GM19035 (cell line): ENCODE measurements at regions not wholly inside any gene's neighbourhood (a gene's known extent, or its start where the extent isn't known, plus 50 kb on each side); places are given as distances from the start of the nearest gene placed in this dataset.
"Not testable (repeated sequence)": the region's sequence is repeated elsewhere in the genome, so short reads cannot be mapped to it uniquely, and the experiment has no call there.

Source experiments
- ATAC-seq: cut with Tn5 transposase; IDR thresholded peaks from one replicate; pipeline ENCODE4 v1.9.1; 2021; ENCODE audit not compliant: unreplicated experiment

DNA sequence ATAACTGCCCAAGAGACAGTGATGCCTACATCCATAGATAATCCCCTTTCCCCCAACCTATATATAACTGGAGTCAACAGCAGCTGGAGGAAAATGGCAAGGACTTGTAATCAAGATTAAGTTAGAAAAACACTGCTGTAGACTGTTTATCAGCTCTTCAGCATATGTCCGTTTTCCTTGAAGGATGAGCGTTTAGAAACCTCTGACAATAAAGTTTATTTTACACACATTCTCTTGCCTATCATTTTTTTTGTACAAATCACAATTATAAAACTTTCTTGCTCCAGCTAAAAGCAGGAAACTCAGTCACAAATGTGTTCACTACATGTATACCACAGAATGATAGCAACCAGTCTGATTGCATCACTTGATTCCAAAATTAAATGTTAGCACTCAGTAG lies 50.8 kb downstream of the PPIAL4G start:
- ATAC-seq = not testable (repeated sequence)

DNA sequence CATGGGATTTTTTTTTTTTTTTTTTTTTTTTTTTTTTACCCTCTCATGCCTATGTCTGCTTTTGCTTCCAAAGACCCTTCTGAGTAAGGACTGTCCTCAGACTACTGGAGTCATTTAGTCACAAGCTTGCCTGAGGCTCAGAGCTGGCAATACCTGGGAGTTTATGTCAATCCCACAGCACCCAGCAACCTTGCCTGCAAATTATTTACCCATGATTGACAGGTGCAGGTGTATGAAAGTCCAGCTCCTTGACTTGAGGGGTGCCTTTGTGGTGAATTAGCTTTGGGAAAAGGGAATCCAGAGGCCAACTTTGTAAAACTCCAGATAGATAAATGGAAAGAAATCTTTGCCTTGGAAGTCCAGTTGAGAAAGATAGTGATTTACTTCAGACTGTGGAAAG lies 53.2 kb downstream of the PPIAL4G start:
- not testable (repeated sequence) for ATAC-seq

DNA sequence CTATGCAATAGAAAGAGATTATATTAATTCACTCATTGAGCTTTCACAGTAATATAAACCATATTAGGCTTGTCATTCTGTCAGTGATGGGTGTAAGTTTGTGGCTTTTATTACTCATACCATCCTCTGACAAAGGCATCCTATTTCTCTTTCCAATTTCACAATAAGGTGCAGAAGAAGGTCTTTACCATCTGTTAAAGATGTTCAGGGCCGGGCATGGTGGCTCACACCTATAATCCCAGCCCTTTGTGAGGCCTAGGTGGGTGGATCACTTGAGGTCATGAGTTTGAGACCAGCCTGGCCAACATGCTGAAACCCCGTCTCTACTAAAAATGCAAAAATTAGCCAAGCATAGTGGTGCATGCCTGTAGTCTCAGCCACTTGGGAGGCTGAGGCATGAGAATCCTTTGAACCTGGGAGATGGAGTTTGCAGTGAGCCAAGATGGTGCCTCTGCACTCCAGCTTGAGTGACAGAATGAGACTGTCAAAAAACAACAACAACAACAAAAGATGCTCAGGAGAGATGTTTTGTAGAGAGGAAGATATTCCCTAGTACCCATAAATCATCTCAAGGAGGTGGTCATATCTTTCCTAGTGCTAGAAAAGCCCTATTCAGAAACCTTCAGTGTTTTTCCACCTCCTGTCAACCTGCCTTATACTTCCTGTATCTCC lies 56.0 kb downstream of the PPIAL4G start:
- not testable (repeated sequence) for ATAC-seq

DNA sequence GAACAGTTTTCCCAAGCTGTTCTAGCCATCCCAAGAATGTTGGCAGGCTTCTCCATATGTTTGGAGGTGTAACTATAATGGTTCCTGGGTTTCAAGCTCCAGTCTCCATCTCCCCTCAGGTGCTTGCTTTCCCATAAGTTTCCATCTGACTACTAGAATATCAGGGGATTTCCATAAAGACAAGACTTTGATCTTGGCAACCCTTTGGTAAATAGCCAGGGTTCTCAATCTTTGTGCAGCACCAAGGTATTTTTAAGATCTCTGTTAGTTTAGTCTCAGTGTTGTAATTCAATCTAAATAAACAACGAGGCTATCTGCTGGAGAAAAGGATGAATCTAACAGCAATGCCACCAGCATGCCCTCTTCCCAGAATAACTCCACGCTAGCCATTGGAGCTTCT lies 56.7 kb downstream of the PPIAL4G start:
- not testable (repeated sequence) for ATAC-seq

DNA sequence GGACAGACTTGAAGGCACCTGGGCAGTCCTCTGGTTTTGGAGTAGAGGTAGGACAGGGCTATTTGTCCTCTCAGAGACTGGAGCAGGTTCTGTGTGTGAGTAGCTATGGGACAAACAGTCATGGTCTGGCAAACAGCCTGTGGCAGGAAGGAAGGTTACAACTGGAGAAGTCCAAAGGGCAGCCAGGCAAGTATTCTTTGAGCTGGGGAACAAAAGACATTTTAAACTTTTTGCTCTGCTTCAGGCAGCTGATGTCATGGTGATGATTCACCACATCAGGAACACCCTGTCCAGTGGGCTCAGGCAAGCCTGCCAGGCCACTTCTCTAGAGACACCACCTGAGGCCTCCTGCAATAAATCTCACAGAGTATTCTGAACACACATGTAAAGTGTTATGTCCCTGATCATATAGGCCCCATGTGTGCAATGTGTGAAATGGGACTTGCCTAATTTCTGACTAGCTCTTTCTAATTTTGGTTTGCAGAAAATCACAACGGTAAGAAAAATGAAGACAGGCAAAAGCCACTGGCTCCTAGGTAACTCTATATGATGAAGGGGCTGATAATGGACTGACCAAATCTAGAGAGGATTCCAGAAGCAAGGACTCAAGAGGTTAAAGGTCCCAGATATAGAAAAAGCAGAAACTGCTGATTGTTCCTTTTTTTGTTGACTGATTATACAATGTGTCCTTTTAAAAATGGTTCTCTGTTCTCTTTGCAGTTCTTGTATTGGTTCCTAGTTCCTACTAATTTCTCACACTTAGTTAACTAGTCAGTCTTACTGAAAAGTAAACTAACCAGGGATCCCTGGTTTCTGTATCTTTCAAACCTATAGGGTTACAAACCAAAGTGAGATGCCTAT lies 58.7 kb downstream of the PPIAL4G start:
- not testable (repeated sequence) for ATAC-seq

DNA sequence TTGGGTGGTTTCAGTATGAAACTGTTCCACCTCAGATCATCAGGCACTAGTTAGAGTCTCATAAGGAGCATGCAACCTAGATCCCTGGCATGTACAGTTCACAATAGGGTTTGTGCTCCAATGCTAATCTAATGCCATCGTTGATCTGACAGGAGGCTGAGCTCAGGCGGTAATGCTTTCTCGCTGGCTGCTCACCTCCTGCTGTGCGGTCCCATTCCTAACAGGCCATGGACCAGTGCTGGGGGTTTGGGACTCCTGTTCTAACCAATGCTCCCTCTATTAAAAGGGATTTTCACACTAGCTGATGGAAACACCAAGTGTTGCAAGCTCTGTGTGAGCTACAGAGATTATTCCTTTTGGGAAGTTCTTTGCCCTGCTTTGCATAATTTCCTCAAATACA lies 60.2 kb downstream of the PPIAL4G start:
- not testable (repeated sequence) for ATAC-seq

DNA sequence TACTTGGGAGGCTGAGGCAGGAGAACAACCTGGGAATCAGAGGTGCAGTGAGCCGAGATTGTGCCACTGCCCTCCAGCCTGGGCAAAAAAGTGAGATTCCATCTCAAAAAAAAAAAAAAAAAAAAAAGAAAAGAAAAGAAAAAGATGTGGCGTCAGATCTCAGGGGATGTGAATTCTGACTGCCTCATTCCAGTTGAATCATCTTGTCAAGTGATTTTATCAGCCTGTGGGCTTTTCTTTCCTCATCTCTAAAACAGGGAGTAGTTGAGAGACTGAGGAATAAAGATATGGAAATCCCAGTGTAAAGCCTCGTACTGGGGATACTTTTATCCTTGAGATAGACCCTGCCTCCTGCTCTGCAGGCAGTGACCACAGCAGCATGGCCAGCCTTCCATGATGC lies 65.9 kb downstream of the PPIAL4G start:
- ATAC-seq = not testable (repeated sequence)

DNA sequence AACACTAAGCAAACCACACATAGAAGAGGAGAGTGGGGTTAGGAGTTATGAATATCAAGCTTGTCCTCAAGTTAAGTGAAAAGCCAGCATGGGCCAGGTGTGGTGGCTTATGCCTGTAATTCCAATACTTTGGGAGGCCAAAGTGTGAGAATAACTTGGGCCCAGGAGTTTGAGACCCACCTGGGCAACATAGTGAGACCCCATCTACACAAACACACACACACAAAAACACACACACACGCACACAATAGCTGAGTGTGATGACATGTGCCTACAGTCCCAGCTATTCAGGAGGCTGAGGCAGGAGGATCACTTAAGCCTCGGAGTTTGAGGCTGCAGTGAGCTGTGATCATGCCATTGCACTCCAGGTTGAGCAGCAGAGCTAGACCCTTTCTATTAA lies 69.7 kb downstream of the PPIAL4G start:
- ATAC-seq = not testable (repeated sequence)

DNA sequence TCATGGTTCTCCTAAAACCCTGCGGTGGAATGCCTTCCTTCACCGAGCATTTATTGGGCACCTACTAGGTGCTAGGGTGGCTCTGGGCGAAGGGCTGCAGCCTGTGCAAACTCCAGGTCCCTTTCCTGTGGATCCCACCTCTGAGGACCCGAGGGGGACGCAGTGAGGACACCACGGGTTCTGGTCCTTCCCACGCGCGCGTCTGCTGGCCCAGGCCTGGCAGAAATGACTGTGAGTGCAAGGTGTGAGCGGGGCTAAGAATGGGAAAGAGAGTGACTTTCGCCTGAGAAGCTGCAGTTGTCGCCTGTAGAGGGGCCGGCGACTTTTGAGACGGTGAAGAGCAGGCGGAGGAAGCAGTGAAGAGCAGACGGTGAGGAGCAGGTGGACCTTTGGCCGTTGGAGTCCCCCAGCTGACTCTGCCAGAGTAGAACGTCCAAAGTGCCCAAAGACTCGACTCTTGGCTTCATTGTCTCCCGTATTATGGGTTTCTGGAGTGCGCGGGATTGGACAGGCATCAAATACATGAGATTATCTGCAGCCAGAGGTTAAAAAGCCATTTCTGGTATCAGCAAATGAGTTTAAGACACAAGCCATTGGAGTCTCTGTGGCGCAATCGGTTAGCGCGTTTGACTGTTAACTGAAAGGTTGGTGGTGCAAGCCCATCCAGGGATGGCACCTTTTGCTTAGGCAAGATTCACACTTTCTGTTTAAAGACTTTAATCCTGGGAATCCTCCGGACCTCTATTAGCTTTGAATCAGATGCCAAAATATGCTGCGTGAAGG lies 78.1 kb downstream of the PPIAL4G start:
- ATAC-seq = not testable (repeated sequence)

DNA sequence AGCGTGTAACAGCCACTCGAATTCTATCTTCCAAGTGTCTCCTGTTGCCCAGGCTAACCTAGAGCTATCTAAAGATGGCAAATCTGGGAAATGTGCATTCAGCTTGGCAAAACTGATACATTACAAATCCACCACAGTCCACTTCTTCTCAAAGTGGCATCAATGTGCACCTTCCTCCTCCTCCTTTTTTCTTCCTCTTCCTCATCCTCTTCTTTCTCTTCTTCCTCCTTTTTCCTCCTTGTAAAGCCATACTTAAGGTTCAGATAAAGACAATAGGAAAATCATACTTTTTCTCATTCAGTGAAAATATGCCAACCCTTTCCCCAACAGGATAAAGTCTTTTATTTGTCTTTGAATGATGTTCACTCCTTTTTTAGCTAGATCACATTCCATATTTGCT lies 79.2 kb downstream of the PPIAL4G start:
- not testable (repeated sequence) for ATAC-seq

DNA sequence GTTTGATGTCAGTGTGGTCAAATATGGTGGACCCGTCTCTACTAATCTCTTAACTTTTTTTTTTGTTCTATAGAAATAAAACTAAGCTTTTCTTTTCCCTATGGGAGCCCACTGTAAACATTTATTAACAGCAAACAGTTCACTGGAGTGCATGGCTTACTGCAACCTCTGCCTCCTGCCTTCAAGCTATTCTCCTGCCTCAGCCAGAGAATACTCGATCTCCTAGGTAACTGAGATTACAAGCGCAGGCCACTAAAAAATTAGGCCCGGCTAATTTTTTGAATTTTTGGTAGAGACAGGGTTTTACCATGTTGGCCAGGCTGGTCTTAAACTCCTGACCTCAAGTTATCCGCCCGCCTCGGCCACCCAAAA lies 80.0 kb downstream of the PPIAL4G start:
- ATAC-seq = not testable (repeated sequence)

DNA sequence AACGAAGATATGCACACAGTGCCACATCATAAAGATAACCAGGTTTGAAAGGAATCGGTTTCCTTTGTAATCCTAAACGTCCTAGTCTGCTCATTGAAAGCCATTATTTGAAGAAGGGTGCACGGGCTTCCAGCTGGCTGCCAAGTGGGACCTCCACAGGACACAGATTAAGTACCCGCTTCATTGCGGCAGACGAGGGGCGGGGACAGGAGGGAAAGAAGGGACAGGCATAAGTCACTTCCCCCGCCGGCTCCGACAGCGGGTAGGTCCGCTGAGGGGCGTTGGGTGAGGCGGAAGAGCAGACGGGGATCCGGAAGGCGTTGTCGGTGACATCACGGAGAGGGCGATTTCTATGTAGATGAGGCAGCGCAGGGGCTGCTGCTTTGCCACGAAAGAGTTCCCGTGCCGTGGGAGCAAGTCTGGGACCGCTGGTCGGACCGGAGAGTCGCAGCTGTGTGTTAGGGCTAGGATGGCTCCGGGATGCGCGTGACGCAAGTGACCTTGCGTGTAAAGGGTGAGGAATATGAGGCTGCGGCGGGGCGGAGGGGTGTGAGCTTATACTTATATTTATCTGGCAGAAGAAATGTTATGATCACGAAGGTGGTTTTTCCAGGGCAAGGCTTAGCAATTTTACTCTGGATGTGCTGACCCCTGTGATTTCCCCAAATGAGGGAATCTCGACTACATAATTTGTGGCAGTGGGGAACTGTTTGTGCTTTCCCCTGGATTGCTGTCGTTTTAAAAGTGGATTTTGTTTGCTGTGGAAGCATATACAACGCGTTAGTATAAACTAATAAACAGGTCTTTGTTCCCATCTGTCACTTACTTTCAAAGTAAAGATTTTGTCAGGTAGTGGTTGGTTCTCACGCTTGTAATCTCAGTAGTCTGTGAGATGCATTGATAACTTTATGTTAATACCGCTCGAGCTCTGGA lies 80.7 kb downstream of the PPIAL4G start:
- ATAC-seq = peak; percentile 85

DNA sequence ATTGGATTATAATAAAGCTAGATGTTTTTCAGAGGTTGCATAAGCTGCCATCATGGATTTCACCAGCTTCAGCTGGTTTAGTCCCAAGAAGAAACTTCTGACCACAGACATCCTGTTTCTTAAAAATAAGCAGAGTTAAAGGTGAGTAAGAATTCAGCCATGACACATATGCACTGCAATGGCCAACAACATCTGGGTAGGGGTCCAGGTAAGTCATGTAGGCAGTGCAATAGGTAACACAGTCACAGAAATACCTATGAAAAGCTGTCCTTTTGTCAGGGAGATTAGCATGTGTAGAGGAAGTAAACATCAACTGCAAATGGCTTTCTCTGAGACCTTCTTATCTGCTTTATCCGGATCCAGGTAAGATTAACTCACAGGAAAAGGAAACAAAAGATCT lies 85.6 kb downstream of the PPIAL4G start:
- not testable (repeated sequence) for ATAC-seq

DNA sequence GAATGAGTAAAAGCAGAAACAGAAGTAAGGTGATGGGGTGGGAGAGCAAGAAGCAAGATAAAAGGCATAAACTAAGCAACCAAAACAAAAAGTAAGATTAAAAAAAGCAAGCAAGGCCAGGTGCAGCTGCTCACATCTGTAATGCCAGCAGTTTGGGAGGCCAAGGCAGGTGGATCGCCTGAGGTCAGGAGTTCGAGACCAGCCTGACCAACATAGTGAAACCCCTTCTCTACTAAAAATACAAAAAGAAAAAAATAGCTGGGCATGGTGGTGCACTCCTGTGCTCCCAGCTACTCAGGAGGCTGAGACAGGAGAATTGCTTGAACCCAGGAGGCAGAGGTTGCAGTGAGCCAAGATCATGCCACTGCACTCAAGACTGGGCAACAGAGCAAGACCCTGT lies 90.6 kb downstream of the PPIAL4G start:
- ATAC-seq = not testable (repeated sequence)

DNA sequence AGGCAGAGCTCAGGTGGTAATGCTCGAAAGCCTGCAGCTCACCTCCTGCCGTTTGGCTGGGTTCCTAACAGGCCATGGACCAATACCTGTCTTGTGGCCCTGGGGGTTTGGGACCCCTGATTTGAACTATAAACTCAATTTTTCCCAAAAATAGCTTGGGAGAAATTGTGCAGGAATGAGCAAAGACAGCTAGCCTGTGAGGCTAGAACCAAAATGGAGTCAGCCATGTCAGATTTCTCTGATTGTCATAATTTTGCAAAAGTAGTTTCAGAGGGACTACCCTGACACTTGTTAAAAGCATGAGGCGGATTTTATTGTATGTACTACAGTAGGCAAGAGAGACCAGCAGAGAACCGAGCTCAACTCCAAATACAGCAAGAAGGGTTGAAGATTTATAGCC lies 91.8 kb downstream of the PPIAL4G start:
- ATAC-seq = not testable (repeated sequence)

DNA sequence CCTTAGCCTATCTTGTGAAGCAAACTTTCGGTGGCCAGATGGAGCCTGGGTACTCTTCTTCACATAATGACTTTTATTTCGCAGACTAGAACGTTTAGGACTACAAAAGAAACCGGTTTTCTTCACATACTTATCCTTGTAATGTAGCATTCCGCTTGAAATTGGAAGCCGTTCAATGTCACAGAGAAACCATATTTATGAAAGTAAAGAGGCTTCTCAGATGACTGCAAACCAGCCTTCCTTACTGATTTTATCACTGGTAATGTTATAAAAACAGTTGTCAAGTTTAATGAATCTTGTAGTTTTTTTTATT lies 94.1 kb downstream of the PPIAL4G start:
- ATAC-seq = no peak

DNA sequence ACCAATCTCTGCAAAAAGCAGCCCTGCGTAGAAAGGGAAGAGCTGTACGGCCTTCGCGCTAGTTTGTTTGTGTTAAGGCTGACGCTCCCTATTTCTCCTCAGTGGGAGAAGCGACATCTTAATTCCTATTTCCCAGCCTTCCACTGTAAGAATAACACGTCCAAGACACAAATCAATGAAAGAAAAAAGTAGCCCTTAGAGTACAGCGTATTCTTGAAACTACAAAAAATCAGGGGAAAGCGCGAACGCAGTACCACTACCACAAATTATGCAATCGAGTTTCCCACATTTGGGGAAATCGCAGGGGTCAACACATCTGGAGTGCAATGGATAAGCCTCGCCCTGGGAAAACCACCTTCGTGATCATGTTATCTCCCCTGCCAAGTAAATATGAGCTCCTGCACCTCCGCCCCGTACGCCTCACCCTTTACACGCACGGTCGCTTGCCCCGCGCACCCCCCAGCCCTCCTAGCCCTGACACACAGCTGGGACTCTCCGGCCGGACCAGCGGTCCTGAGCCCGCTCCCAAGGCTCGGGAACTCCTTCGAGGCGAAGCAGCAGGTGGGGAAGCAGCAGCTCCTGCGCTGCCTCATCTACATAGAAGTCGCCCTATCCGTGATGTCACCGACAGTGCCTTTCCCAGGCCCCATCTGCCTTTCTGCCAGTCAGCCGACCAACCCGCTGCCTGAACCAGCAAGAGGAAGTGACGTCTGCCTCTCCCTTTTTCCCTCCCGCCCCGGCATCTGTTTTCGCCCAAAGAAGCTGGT lies 94.7 kb downstream of the PPIAL4G start:
- no peak for ATAC-seq

DNA sequence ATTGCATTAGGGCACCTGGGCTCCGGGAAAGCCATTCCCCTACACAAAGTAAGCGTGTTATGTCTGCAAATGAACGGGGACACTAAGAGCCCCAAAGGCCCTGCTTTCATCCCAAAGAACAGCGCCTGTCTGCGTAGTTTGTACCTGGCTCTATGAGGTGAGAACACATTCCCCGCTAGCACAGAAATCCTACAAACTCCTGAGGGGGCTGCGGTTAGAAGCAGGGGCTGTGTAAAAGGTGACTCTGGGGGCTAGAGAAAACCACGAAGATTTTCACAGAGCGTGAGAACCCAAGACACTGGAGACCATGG lies 95.2 kb downstream of the PPIAL4G start:
- ATAC-seq = not testable (repeated sequence)

DNA sequence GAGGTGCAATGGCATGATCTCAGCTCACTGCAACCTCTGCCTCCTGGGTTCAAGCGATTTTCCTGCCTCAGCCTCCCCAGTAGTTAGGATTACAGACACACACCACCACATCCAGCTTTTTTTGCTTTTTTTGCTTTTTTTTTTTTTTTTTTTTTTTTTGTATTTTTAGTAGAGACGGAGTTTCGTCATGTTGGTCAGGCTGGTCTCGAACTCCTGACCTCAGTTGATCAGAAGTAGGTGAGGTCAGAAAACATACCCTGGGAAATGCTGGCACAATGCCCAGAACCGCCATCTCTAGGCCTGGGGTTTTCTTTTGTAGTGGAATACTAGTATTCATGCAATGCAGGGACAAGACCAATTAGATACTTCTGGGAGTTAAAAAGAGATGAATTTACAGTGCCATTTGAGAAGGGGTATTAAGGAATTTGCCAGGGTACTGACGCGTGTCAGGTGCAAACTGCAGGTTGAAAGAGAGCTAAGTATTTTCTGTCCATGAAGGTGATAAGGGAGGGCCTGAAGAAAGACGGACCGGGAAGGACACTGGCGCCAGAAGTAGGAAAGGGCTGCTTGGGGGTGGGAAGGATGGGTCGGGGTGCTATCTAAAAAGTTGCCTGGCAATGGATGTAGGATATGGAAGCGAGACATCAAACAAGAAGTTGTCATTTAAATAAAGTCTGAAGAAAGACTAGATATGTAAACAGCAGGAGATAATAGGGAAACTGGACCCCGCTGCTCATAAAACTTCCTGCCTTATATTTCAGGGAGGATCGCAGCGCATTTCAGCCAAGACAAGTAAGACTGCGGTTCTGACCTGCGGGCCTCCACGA lies 95.8 kb downstream of the PPIAL4G start:
- ATAC-seq = not testable (repeated sequence)
